ENCODE measurements at regions not wholly inside any gene's neighbourhood (a gene's known extent, or its start where the extent isn't known, plus 50 kb on each side); places are given as distances from the start of the nearest gene placed in this dataset.

- Mint-ChIP-seq H3K4me3 (no peak overlapping the region), H3K36me3 (no peaks in the 10 kb centered on the region), H3K27me3 (ENCODE audit: low read depth in 3 of 3) (peaks cover 0 to 3% (median 2%) of the 10 kb centered on the region in 3 donors), H3K27ac (no peak overlapping the region), H3K4me1 (no peaks in the 10 kb centered on the region), H3K9me3 (peaks cover 0 to 7% (median 0%) of the 10 kb centered on the region in 7 donors)
- Histone ChIP-seq H3K4me3 (replicated peaks in 1 of 3; ENCODE audit: low read depth in 2 of 3, low read length in 3 of 3) (no peak overlapping the region), H2AFZ (ENCODE audit: insufficient read depth, low read depth, low read length, poor library complexity, severe bottlenecking) (no peak overlapping the region), H3K27me3 (ENCODE audit: control insufficient read depth in 2 of 2, insufficient read depth in 2 of 2, low read length in 2 of 2) (no peaks in the 10 kb centered on the region), H3K36me3 (replicated peaks in 1 of 2; ENCODE audit: control insufficient read depth in 1 of 2, insufficient read depth in 2 of 2, low read length in 2 of 2) (no peaks in the 10 kb centered on the region), H3K4me1 (ENCODE audit: control insufficient read depth in 1 of 2, insufficient read depth in 2 of 2, low read length in 2 of 2) (no peaks in the 10 kb centered on the region), H3K27ac (ENCODE audit: low read depth in 1 of 2, low read length in 2 of 2) (no peak overlapping the region), H4K20me1 (ENCODE audit: insufficient read depth, low read length) (no peaks in the 10 kb centered on the region), H3K9ac (ENCODE audit: insufficient read depth, low read length, poor library complexity, severe bottlenecking) (no peak overlapping the region), H3K9me3 (replicated peaks in 1 of 2; ENCODE audit: control insufficient read depth in 1 of 2, insufficient read depth in 1 of 2, low read length in 2 of 2) (no peaks in the 10 kb centered on the region), H3K4me2 (replicated peaks; ENCODE audit: extremely low read depth, low read length, poor library complexity, severe bottlenecking) (no peak overlapping the region), H3K79me2 (ENCODE audit: insufficient read depth, low read length) (no peaks in the 10 kb centered on the region)
- intact Hi-C loops (cut with micrococcal nuclease): no loop called here
- TF ChIP-seq, protein P1, sequence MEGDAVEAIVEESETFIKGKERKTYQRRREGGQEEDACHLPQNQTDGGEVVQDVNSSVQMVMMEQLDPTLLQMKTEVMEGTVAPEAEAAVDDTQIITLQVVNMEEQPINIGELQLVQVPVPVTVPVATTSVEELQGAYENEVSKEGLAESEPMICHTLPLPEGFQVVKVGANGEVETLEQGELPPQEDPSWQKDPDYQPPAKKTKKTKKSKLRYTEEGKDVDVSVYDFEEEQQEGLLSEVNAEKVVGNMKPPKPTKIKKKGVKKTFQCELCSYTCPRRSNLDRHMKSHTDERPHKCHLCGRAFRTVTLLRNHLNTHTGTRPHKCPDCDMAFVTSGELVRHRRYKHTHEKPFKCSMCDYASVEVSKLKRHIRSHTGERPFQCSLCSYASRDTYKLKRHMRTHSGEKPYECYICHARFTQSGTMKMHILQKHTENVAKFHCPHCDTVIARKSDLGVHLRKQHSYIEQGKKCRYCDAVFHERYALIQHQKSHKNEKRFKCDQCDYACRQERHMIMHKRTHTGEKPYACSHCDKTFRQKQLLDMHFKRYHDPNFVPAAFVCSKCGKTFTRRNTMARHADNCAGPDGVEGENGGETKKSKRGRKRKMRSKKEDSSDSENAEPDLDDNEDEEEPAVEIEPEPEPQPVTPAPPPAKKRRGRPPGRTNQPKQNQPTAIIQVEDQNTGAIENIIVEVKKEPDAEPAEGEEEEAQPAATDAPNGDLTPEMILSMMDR (IDR thresholded peaks at IDR 0.05): no peak
- 100% methylated on average over 1 of the region's 7 CpGs for WGBS (ENCODE audit: insufficient coverage)
- no peak for DNase-seq
Observed at GRCh38 chr3:137165117-137165806, 207.5 kb downstream of the IL20RB start.

GRCh38 chr3:137171834-137172603 is 214.2 kb downstream of the IL20RB start:
- Mint-ChIP-seq H3K4me3 (no peak overlapping the region), H3K36me3 (no peaks in the 10 kb centered on the region)
- 100% methylated on average over 1 of the region's 5 CpGs for WGBS (ENCODE audit: insufficient coverage)

More at GRCh38 chr3:137171834-137172603, 214.2 kb downstream of the IL20RB start:
- H3K36me3 ChIP-seq (replicated peaks in 1 of 2; ENCODE audit: control insufficient read depth in 1 of 2, insufficient read depth in 2 of 2, low read length in 2 of 2): no peaks in the 10 kb centered on the region
- no peak overlapping the region for H3K4me3 ChIP-seq (replicated peaks in 1 of 3; ENCODE audit: low read depth in 2 of 3, low read length in 3 of 3)
- H3K9ac ChIP-seq (ENCODE audit: insufficient read depth, low read length, poor library complexity, severe bottlenecking): no peak overlapping the region
- Mint-ChIP-seq H3K9me3 (peaks cover 0 to 9% (median 2%) of the 10 kb centered on the region in 7 donors), H3K27me3 (ENCODE audit: low read depth in 3 of 3) (peaks cover 0 to 2% (median 0%) of the 10 kb centered on the region in 3 donors), H3K4me1 (no peaks in the 10 kb centered on the region), H3K27ac (no peak overlapping the region)
- intact Hi-C loops (cut with micrococcal nuclease): no loop called here
- no peaks in the 10 kb centered on the region for H3K4me1 ChIP-seq (ENCODE audit: control insufficient read depth in 1 of 2, insufficient read depth in 2 of 2, low read length in 2 of 2)
- no peaks in the 10 kb centered on the region for H3K79me2 ChIP-seq (ENCODE audit: insufficient read depth, low read length)
- H3K27ac ChIP-seq (ENCODE audit: low read depth in 1 of 2, low read length in 2 of 2): no peak overlapping the region
- H4K20me1 ChIP-seq (ENCODE audit: insufficient read depth, low read length): no peaks in the 10 kb centered on the region
- no peak for DNase-seq
- no peak overlapping the region for H2AFZ ChIP-seq (ENCODE audit: insufficient read depth, low read depth, low read length, poor library complexity, severe bottlenecking)
- TF ChIP-seq, protein P1 (IDR thresholded peaks at IDR 0.05): no peak
- no peak overlapping the region for H3K4me2 ChIP-seq (replicated peaks; ENCODE audit: extremely low read depth, low read length, poor library complexity, severe bottlenecking)
- H3K27me3 ChIP-seq (ENCODE audit: control insufficient read depth in 2 of 2, insufficient read depth in 2 of 2, low read length in 2 of 2): no peaks in the 10 kb centered on the region
- no peaks in the 10 kb centered on the region for H3K9me3 ChIP-seq (replicated peaks in 1 of 2; ENCODE audit: control insufficient read depth in 1 of 2, insufficient read depth in 1 of 2, low read length in 2 of 2)

Data from CD14-positive monocyte (primary cell).